Peyer's patch (tissue), 4 donors: ENCODE measurements at regions not wholly inside any gene's neighbourhood (a gene's known extent, or its start where the extent isn't known, plus 50 kb on each side); places are given as distances from the start of the nearest gene placed in this dataset.

Experiments used
- DNase-seq, 3 donors: peaks; one replicate each; pipeline ENCODE4 v3.0.0-alpha.2; 2017 to 2019
- H3K27ac ChIP-seq, 4 donors: fragments of 200-600 bp; sonication (generic); one replicate each; pipeline ENCODE4 v1.5.1; 2016 to 2019
- H3K27me3 ChIP-seq, 2 donors: fragments of 200-600 bp; sonication (generic); one replicate each; pipeline ENCODE4 v1.5.1; 2019
- H3K36me3 ChIP-seq, 3 donors: fragments of 200-600 bp; sonication (generic); one replicate each; pipeline ENCODE4 v1.5.1; 2016 to 2019
- H3K4me1 ChIP-seq, 4 donors: fragments of 200-600 bp; sonication (generic); one replicate each; pipeline ENCODE4 v1.5.1; 2016 to 2019
- H3K4me3 ChIP-seq, 4 donors: fragments of 200-600 bp; sonication (generic); 1 replicate in 3 of 4; 2 replicates in 1 of 4; pipeline ENCODE4 v1.5.1; 2016 to 2019; ENCODE audit warnings: mild to moderate bottlenecking in 1 of 4
- H3K9me3 ChIP-seq, 4 donors: fragments of 200-600 bp; sonication (generic); one replicate each; pipeline ENCODE4 v1.5.1; 2016 to 2019; ENCODE audit warnings: mild to moderate bottlenecking in 1 of 4
- POLR2A ChIP-seq, 2 donors: fragments of 450-650 bp; IDR thresholded peaks; one replicate each; pipeline ENCODE4 v1.5.1; 2017; ENCODE audit warnings: antibody characterized with exemption in 2 of 2, mild to moderate bottlenecking in 2 of 2, moderate library complexity in 2 of 2
- TF ChIP-seq, protein P1 (sequence below), 6 experiments: fragments of 450-650 bp in 4 of 6; fragments of 200-600 bp in 2 of 6; sonication (generic) in 1 of 6; IDR thresholded peaks; one replicate each; pipeline ENCODE4 v1.5.1; 2017 to 2019; ENCODE audit warnings: antibody characterized with exemption in 6 of 6, mild to moderate bottlenecking in 3 of 6, moderate library complexity in 1 of 6

DNA sequence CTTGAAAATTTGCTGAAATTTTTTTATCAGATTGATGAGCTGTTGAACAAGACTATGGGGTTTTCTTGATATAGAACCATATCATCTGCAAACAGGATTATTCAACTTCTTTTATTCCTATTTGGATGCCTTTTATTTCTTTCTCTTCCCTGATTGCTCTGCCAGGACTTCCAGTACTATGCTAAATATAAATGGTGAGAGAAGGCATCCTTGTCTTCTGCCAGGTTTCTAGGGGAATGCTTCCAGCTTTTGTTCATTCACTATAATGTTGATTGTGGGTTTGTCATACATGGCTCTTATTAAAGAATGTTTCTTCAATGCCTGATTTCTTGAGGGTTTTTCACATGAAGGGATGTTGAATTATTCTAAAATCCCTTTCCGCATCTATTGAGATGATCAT is 1139.5 kb downstream of the FAM133A start:
- H3K27ac ChIP-seq, result no peak overlapping the region
- no peaks in the 10 kb centered on the region for H3K4me1 ChIP-seq
- no peaks in the 10 kb centered on the region for H3K36me3 ChIP-seq
- H3K27me3 ChIP-seq, result no peaks in the 10 kb centered on the region
- DNase-seq, result no peak
- no peak overlapping the region for H3K4me3 ChIP-seq
- H3K9me3 ChIP-seq, result no peaks in the 10 kb centered on the region
- no peak for TF ChIP-seq POLR2A (IDR thresholded peaks at IDR 0.05)
- TF ChIP-seq, protein P1, sequence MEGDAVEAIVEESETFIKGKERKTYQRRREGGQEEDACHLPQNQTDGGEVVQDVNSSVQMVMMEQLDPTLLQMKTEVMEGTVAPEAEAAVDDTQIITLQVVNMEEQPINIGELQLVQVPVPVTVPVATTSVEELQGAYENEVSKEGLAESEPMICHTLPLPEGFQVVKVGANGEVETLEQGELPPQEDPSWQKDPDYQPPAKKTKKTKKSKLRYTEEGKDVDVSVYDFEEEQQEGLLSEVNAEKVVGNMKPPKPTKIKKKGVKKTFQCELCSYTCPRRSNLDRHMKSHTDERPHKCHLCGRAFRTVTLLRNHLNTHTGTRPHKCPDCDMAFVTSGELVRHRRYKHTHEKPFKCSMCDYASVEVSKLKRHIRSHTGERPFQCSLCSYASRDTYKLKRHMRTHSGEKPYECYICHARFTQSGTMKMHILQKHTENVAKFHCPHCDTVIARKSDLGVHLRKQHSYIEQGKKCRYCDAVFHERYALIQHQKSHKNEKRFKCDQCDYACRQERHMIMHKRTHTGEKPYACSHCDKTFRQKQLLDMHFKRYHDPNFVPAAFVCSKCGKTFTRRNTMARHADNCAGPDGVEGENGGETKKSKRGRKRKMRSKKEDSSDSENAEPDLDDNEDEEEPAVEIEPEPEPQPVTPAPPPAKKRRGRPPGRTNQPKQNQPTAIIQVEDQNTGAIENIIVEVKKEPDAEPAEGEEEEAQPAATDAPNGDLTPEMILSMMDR (IDR thresholded peaks at IDR 0.05), result no peak

- TF ChIP-seq, protein P1 (IDR thresholded peaks at IDR 0.05), result no peak
- TF ChIP-seq POLR2A (IDR thresholded peaks at IDR 0.05), result no peak
- Histone ChIP-seq H3K27ac (no peak overlapping the region), H3K4me3 (no peak overlapping the region), H3K9me3 (no peaks in the 10 kb centered on the region), H3K27me3 (no peaks in the 10 kb centered on the region), H3K36me3 (no peaks in the 10 kb centered on the region), H3K4me1 (no peaks in the 10 kb centered on the region)
- no peak for DNase-seq
Measured at GRCh38 chrX:94814216-94814615, 1140.2 kb downstream of the FAM133A start.

GRCh38 chrX:94830717-94831116 is 1156.7 kb downstream of the FAM133A start:
- H3K36me3 ChIP-seq, result no peaks in the 10 kb centered on the region

GRCh38 chrX:94831364-94831763 is 1157.4 kb downstream of the FAM133A start:
- no peak for DNase-seq
- H3K27ac ChIP-seq, result no peak overlapping the region
- H3K36me3 ChIP-seq, result no peaks in the 10 kb centered on the region
- H3K9me3 ChIP-seq, result no peaks in the 10 kb centered on the region
- no peaks in the 10 kb centered on the region for H3K27me3 ChIP-seq
- H3K4me1 ChIP-seq, result no peaks in the 10 kb centered on the region
- TF ChIP-seq, protein P1 (IDR thresholded peaks at IDR 0.05), result no peak
- no peak for TF ChIP-seq POLR2A (IDR thresholded peaks at IDR 0.05)
- no peak overlapping the region for H3K4me3 ChIP-seq

More at GRCh38 chrX:94830717-94831116, 1156.7 kb downstream of the FAM133A start:
- Histone ChIP-seq H3K4me1 (no peaks in the 10 kb centered on the region), H3K4me3 (no peak overlapping the region), H3K27ac (no peak overlapping the region), H3K27me3 (no peaks in the 10 kb centered on the region), H3K9me3 (no peaks in the 10 kb centered on the region)
- TF ChIP-seq, protein P1 (IDR thresholded peaks at IDR 0.05), result no peak
- TF ChIP-seq POLR2A (IDR thresholded peaks at IDR 0.05), result no peak
- DNase-seq, result no peak

GRCh38 chrX:94834226-94834625 is 1160.2 kb downstream of the FAM133A start:
- no peaks in the 10 kb centered on the region for H3K27me3 ChIP-seq
- no peaks in the 10 kb centered on the region for H3K4me1 ChIP-seq
- H3K9me3 ChIP-seq, result no peaks in the 10 kb centered on the region
- no peaks in the 10 kb centered on the region for H3K36me3 ChIP-seq
- H3K27ac ChIP-seq, result no peak overlapping the region
- DNase-seq, result no peak
- TF ChIP-seq POLR2A (IDR thresholded peaks at IDR 0.05), result no peak
- TF ChIP-seq, protein P1 (IDR thresholded peaks at IDR 0.05), result no peak
- H3K4me3 ChIP-seq, result no peak overlapping the region

- TF ChIP-seq, protein P1 (IDR thresholded peaks at IDR 0.05), result no peak
- TF ChIP-seq POLR2A (IDR thresholded peaks at IDR 0.05), result no peak
- no peaks in the 10 kb centered on the region for H3K27me3 ChIP-seq
- no peaks in the 10 kb centered on the region for H3K9me3 ChIP-seq
- no peak overlapping the region for H3K4me3 ChIP-seq
- H3K27ac ChIP-seq, result no peak overlapping the region
- no peaks in the 10 kb centered on the region for H3K4me1 ChIP-seq
- H3K36me3 ChIP-seq, result no peaks in the 10 kb centered on the region
- no peak for DNase-seq
Measured at GRCh38 chrX:94850811-94851210, 1176.8 kb downstream of the FAM133A start.
